ENCODE measurements at regions not wholly inside any gene's neighbourhood (a gene's known extent, or its start where the extent isn't known, plus 50 kb on each side); places are given as distances from the start of the nearest gene placed in this dataset.

GRCh38 chr1:81174811-81175476 lies 625.8 kb upstream of the ADGRL2 start:
- H3K27me3 Mint-ChIP-seq = no peaks in the 10 kb centered on the region
- no peak overlapping the region for H3K27ac Mint-ChIP-seq
- no peak overlapping the region for H3K27ac ChIP-seq (ENCODE audit: low read depth, low read length)
- H3K36me3 ChIP-seq (ENCODE audit: insufficient read depth, low read length) = no peaks in the 10 kb centered on the region
- H3K9me3 ChIP-seq (ENCODE audit: low read length) = peaks cover 7% of the 10 kb centered on the region
- DNase-seq = no peak
- H3K4me3 ChIP-seq (ENCODE audit: low read length) = no peak overlapping the region
- no peaks in the 10 kb centered on the region for H3K36me3 Mint-ChIP-seq
- H3K4me3 Mint-ChIP-seq = no peak overlapping the region
- H3K4me1 ChIP-seq (ENCODE audit: insufficient read depth, low read length) = no peaks in the 10 kb centered on the region
- ChIA-PET CTCF (no interaction called here), POLR2A (no interaction called here)
- H3K27me3 ChIP-seq (ENCODE audit: insufficient read depth, low read length, poor library complexity, severe bottlenecking) = no peaks in the 10 kb centered on the region
- no peaks in the 10 kb centered on the region for H3K4me1 Mint-ChIP-seq
- H3K9me3 Mint-ChIP-seq = peaks cover 9 to 26% (median 23%) of the 10 kb centered on the region in 5 donors

DNA sequence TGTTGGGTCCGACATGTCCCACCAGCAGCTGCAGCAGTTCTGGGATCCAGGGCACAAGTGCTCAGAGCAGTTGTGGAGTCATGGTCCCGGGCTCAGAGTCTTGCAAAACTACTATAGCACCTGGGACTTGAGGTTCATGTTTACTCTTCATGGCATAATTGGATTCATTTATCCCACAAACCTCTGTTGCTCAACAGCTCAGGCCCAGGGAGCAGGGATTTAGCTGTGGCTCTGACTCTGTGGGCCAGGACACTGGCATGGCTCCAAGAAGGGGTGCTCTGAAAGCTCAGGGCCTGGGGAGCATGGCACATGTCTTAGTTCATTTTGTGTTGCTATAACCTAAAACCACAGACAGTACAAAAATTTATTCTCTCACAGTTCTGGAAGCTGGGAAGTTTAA lies 626.7 kb upstream of the ADGRL2 start:
- Mint-ChIP-seq H3K4me3 (no peak overlapping the region), H3K27ac (no peak overlapping the region), H3K4me1 (no peaks in the 10 kb centered on the region), H3K9me3 (peaks cover 7 to 32% (median 27%) of the 10 kb centered on the region in 5 donors), H3K36me3 (no peaks in the 10 kb centered on the region), H3K27me3 (no peaks in the 10 kb centered on the region)
- ChIA-PET CTCF (no interaction called here), POLR2A (no interaction called here)
- no peaks in the 10 kb centered on the region for H3K27me3 ChIP-seq (ENCODE audit: insufficient read depth, low read length, poor library complexity, severe bottlenecking)
- no peak overlapping the region for H3K27ac ChIP-seq (ENCODE audit: low read depth, low read length)
- H3K4me3 ChIP-seq (ENCODE audit: low read length) = no peak overlapping the region
- no peaks in the 10 kb centered on the region for H3K36me3 ChIP-seq (ENCODE audit: insufficient read depth, low read length)
- DNase-seq = no peak
- peaks cover 7% of the 10 kb centered on the region for H3K9me3 ChIP-seq (ENCODE audit: low read length)
- H3K4me1 ChIP-seq (ENCODE audit: insufficient read depth, low read length) = no peaks in the 10 kb centered on the region

DNA sequence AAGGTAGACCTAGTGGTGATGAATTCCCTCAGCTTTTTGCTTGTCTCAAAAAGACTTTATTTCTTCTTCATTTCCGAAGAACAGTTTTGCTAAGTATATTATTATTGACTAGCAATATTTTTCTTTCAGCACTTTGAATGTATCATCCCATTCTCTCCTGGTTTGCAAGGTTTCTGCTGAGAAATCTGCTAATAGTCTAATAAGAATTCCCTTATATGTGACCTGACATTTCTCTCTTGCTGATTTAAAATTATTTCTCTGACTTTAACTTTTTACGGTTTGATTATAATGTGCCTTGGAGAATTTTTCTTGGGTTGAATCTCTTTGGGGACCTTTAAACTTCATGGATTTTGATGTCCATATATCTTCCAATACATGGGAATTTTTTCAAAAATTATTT lies 628.3 kb upstream of the ADGRL2 start:
- POLR2A ChIA-PET = no interaction called here
- peaks cover 7 to 29% (median 25%) of the 10 kb centered on the region in 5 donors for H3K9me3 Mint-ChIP-seq

GRCh38 chr1:81170721-81171120 lies 630.0 kb upstream of the ADGRL2 start:
- Histone ChIP-seq H3K4me3 (ENCODE audit: low read length) (no peak overlapping the region), H3K9me3 (ENCODE audit: low read length) (peaks cover 7% of the 10 kb centered on the region), H3K36me3 (ENCODE audit: insufficient read depth, low read length) (no peaks in the 10 kb centered on the region), H3K27ac (ENCODE audit: low read depth, low read length) (no peak overlapping the region), H3K4me1 (ENCODE audit: insufficient read depth, low read length) (no peaks in the 10 kb centered on the region), H3K27me3 (ENCODE audit: insufficient read depth, low read length, poor library complexity, severe bottlenecking) (no peaks in the 10 kb centered on the region)
- Mint-ChIP-seq H3K4me3 (no peak overlapping the region), H3K4me1 (no peaks in the 10 kb centered on the region), H3K36me3 (no peaks in the 10 kb centered on the region), H3K27me3 (no peaks in the 10 kb centered on the region), H3K27ac (no peak overlapping the region), H3K9me3 (peaks cover 4 to 28% (median 18%) of the 10 kb centered on the region in 5 donors)
- no peak for DNase-seq
- CTCF ChIA-PET = no interaction called here
- POLR2A ChIA-PET = no interaction called here

More for the DNA sequence above, 628.3 kb upstream of the ADGRL2 start:
- H3K27ac Mint-ChIP-seq = no peak overlapping the region
- no peaks in the 10 kb centered on the region for H3K4me1 Mint-ChIP-seq
- Histone ChIP-seq H3K4me3 (ENCODE audit: low read length) (no peak overlapping the region), H3K27ac (ENCODE audit: low read depth, low read length) (no peak overlapping the region), H3K36me3 (ENCODE audit: insufficient read depth, low read length) (no peaks in the 10 kb centered on the region), H3K27me3 (ENCODE audit: insufficient read depth, low read length, poor library complexity, severe bottlenecking) (no peaks in the 10 kb centered on the region), H3K9me3 (ENCODE audit: low read length) (peaks cover 7% of the 10 kb centered on the region), H3K4me1 (ENCODE audit: insufficient read depth, low read length) (no peaks in the 10 kb centered on the region)
- CTCF ChIA-PET = no interaction called here
- H3K27me3 Mint-ChIP-seq = no peaks in the 10 kb centered on the region
- DNase-seq = no peak
- no peaks in the 10 kb centered on the region for H3K36me3 Mint-ChIP-seq
- no peak overlapping the region for H3K4me3 Mint-ChIP-seq

- H3K4me3 Mint-ChIP-seq = no peak overlapping the region
- CTCF ChIA-PET = no interaction called here
- no peaks in the 10 kb centered on the region for H3K36me3 ChIP-seq (ENCODE audit: insufficient read depth, low read length)
Observed at GRCh38 chr1:81165963-81166362, 634.8 kb upstream of the ADGRL2 start.

DNA sequence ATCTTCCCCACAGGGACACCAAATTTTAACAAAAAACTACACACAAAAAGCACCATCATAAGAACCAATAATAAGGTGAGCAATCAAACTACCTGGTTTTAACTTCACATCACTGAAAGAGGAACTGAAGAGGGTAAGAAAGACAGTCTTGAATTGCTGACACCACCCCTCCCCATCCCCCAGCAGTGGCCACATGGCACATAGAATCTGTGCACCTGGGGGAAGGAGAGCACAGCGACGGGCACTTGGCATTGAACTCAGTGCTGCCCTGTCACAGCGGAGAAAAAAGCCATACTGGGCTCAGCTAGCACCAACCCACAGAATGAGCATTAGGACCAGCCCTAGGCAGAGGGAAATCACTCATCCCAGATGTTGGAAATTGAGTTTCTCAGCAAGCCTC lies 640.0 kb upstream of the ADGRL2 start:
- no peaks in the 10 kb centered on the region for H3K4me1 Mint-ChIP-seq
- no peak for DNase-seq
- H3K4me1 ChIP-seq (ENCODE audit: insufficient read depth, low read length) = no peaks in the 10 kb centered on the region
- H3K27ac Mint-ChIP-seq = no peak overlapping the region
- H3K36me3 Mint-ChIP-seq = no peaks in the 10 kb centered on the region
- H3K27ac ChIP-seq (ENCODE audit: low read depth, low read length) = no peak overlapping the region
- no peaks in the 10 kb centered on the region for H3K9me3 ChIP-seq (ENCODE audit: low read length)
- H3K4me3 ChIP-seq (ENCODE audit: low read length) = no peak overlapping the region
- H3K27me3 ChIP-seq (ENCODE audit: insufficient read depth, low read length, poor library complexity, severe bottlenecking) = no peaks in the 10 kb centered on the region
- H3K9me3 Mint-ChIP-seq = peaks cover 8 to 27% (median 16%) of the 10 kb centered on the region in 5 donors
- H3K27me3 Mint-ChIP-seq = no peaks in the 10 kb centered on the region
- ChIA-PET CTCF (no interaction called here), POLR2A (no interaction called here)
- no peak overlapping the region for H3K4me3 Mint-ChIP-seq
- no peaks in the 10 kb centered on the region for H3K36me3 ChIP-seq (ENCODE audit: insufficient read depth, low read length)

More at GRCh38 chr1:81165963-81166362, 634.8 kb upstream of the ADGRL2 start:
- Mint-ChIP-seq H3K9me3 (peaks cover 5 to 33% (median 15%) of the 10 kb centered on the region in 5 donors), H3K27ac (no peak overlapping the region), H3K27me3 (no peaks in the 10 kb centered on the region), H3K36me3 (no peaks in the 10 kb centered on the region), H3K4me1 (no peaks in the 10 kb centered on the region)
- Histone ChIP-seq H3K4me3 (ENCODE audit: low read length) (no peak overlapping the region), H3K27ac (ENCODE audit: low read depth, low read length) (no peak overlapping the region), H3K9me3 (ENCODE audit: low read length) (no peaks in the 10 kb centered on the region), H3K27me3 (ENCODE audit: insufficient read depth, low read length, poor library complexity, severe bottlenecking) (no peaks in the 10 kb centered on the region), H3K4me1 (ENCODE audit: insufficient read depth, low read length) (no peaks in the 10 kb centered on the region)
- DNase-seq = no peak
- POLR2A ChIA-PET = no interaction called here

- Mint-ChIP-seq H3K4me3 (no peak overlapping the region), H3K27me3 (no peaks in the 10 kb centered on the region), H3K27ac (no peak overlapping the region), H3K9me3 (peaks cover 8 to 19% (median 13%) of the 10 kb centered on the region in 5 donors), H3K36me3 (no peaks in the 10 kb centered on the region), H3K4me1 (no peaks in the 10 kb centered on the region)
- Histone ChIP-seq H3K27me3 (ENCODE audit: insufficient read depth, low read length, poor library complexity, severe bottlenecking) (no peaks in the 10 kb centered on the region), H3K9me3 (ENCODE audit: low read length) (no peaks in the 10 kb centered on the region), H3K27ac (ENCODE audit: low read depth, low read length) (no peak overlapping the region), H3K4me1 (ENCODE audit: insufficient read depth, low read length) (no peaks in the 10 kb centered on the region), H3K4me3 (ENCODE audit: low read length) (no peak overlapping the region), H3K36me3 (ENCODE audit: insufficient read depth, low read length) (no peaks in the 10 kb centered on the region)
- no peak for DNase-seq
- CTCF ChIA-PET = no interaction called here
- POLR2A ChIA-PET = no interaction called here
Observed at GRCh38 chr1:81158592-81158991, 642.1 kb upstream of the ADGRL2 start.

- no peak overlapping the region for H3K4me3 Mint-ChIP-seq
Observed at GRCh38 chr1:81157686-81158085, 643.0 kb upstream of the ADGRL2 start.

More at GRCh38 chr1:81157686-81158085, 643.0 kb upstream of the ADGRL2 start:
- no peaks in the 10 kb centered on the region for H3K4me1 ChIP-seq (ENCODE audit: insufficient read depth, low read length)
- no peaks in the 10 kb centered on the region for H3K27me3 Mint-ChIP-seq
- H3K27me3 ChIP-seq (ENCODE audit: insufficient read depth, low read length, poor library complexity, severe bottlenecking) = no peaks in the 10 kb centered on the region
- H3K36me3 Mint-ChIP-seq = no peaks in the 10 kb centered on the region
- CTCF ChIA-PET = no interaction called here
- no peaks in the 10 kb centered on the region for H3K9me3 ChIP-seq (ENCODE audit: low read length)
- peaks cover 8 to 15% (median 11%) of the 10 kb centered on the region in 5 donors for H3K9me3 Mint-ChIP-seq
- POLR2A ChIA-PET = no interaction called here
- H3K4me1 Mint-ChIP-seq = no peaks in the 10 kb centered on the region
- H3K27ac Mint-ChIP-seq = no peak overlapping the region
- no peak overlapping the region for H3K4me3 ChIP-seq (ENCODE audit: low read length)
- no peak for DNase-seq
- H3K36me3 ChIP-seq (ENCODE audit: insufficient read depth, low read length) = no peaks in the 10 kb centered on the region
- no peak overlapping the region for H3K27ac ChIP-seq (ENCODE audit: low read depth, low read length)
